ENCODE measurements at regions not wholly inside any gene's neighbourhood (a gene's known extent, or its start where the extent isn't known, plus 50 kb on each side); places are given as distances from the start of the nearest gene placed in this dataset.

- TF ChIP-seq POLR2AphosphoS5 (IDR thresholded peaks at IDR 0.05) (no peak), CTCF (IDR thresholded peaks at IDR 0.05) (no peak), POLR2A (IDR thresholded peaks at IDR 0.05; ENCODE audit: low read depth) (no peak), EP300 (IDR thresholded peaks at IDR 0.05) (no peak)
These were observed 201.5 kb upstream of the C1orf174 start for GRCh38 chr1:4101459-4102161.
